ENCODE measurements at regions not wholly inside any gene's neighbourhood (a gene's known extent, or its start where the extent isn't known, plus 50 kb on each side); places are given as distances from the start of the nearest gene placed in this dataset.

DNA sequence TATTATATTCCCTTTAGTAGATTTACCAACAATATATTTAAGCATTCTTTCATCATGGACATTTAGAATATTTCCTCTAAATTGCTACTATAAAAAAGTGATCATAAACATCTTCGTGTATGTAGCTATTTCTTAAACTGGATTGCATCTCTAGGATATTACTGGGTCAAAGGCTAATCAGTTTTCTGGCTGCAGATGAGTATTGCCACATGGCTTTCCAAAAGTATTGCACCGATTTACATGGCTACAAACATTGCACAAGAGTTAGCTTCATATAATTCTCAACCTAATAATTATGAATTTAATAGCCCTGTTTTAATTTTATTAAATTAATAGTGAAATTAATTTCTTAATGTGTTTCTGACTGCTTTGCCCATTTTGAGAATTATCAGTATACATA is 183.4 kb downstream of the DMRT2 start:
- TF ChIP-seq EZH2 (IDR thresholded peaks at IDR 0.05; ENCODE audit: borderline replicate concordance, low read depth, low read length, severe bottlenecking) (no peak), CTCF (IDR thresholded peaks at IDR 0.05; ENCODE audit: borderline replicate concordance, extremely low read depth, low read length, poor library complexity, severe bottlenecking) (no peak)
- ATAC-seq (ENCODE audit: insufficient read depth, low read depth) (no peak), DNase-seq (no peak)
- Histone ChIP-seq H4K20me1 (ENCODE audit: insufficient read depth, low read length) (no peaks in the 10 kb centered on the region), H3K4me2 (ENCODE audit: insufficient read depth, low read length) (no peak overlapping the region), H3K9ac (ENCODE audit: low read depth, low read length) (no peak overlapping the region), H3K4me1 (ENCODE audit: insufficient read depth, low read length) (no peaks in the 10 kb centered on the region), H2AFZ (ENCODE audit: low read depth, low read length) (no peak overlapping the region), H3K79me2 (ENCODE audit: insufficient read depth, low read length) (no peaks in the 10 kb centered on the region), H3K9me3 (ENCODE audit: insufficient read depth, low read length, severe bottlenecking) (no peaks in the 10 kb centered on the region), H3K36me3 (ENCODE audit: insufficient read depth, low read length) (no peaks in the 10 kb centered on the region), H3K27me3 (ENCODE audit: insufficient read depth, low read length, poor library complexity) (no peaks in the 10 kb centered on the region), H3K4me3 (ENCODE audit: low read depth in 1 of 2, low read length in 2 of 2) (no peak overlapping the region), H3K27ac (ENCODE audit: low read length) (no peak overlapping the region)

DNA sequence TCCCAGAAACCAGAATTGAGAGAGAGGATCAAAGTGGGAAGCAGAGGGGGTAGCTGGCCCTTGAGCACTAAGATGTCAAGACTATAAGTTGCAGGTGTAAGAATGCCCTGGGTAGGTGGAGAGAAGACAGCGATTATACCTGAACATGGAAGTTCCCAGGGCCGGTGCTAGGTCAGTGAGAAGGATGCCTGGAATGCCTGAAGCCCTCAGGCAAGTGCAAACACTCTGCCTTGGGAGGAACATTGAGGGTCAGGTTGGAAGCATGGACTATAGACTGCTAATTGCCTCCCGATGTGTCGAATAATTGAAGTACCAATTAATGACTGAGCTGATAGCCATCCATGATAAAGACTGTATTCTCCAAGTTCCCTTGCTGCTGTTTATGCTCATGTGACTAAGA is 185.5 kb downstream of the DMRT2 start:
- Histone ChIP-seq H3K79me2 (ENCODE audit: insufficient read depth, low read length) (no peaks in the 10 kb centered on the region), H3K4me1 (ENCODE audit: insufficient read depth, low read length) (no peaks in the 10 kb centered on the region), H3K9me3 (ENCODE audit: insufficient read depth, low read length, severe bottlenecking) (no peaks in the 10 kb centered on the region), H3K4me3 (ENCODE audit: low read depth in 1 of 2, low read length in 2 of 2) (no peak overlapping the region), H3K4me2 (ENCODE audit: insufficient read depth, low read length) (no peak overlapping the region), H3K36me3 (ENCODE audit: insufficient read depth, low read length) (no peaks in the 10 kb centered on the region), H3K9ac (ENCODE audit: low read depth, low read length) (no peak overlapping the region), H3K27ac (ENCODE audit: low read length) (no peak overlapping the region), H4K20me1 (ENCODE audit: insufficient read depth, low read length) (no peaks in the 10 kb centered on the region), H2AFZ (ENCODE audit: low read depth, low read length) (no peak overlapping the region), H3K27me3 (ENCODE audit: insufficient read depth, low read length, poor library complexity) (no peaks in the 10 kb centered on the region)
- DNase-seq (no peak), ATAC-seq (ENCODE audit: insufficient read depth, low read depth) (no peak)
- TF ChIP-seq CTCF (IDR thresholded peaks at IDR 0.05; ENCODE audit: borderline replicate concordance, extremely low read depth, low read length, poor library complexity, severe bottlenecking) = no peak
- no peak for TF ChIP-seq EZH2 (IDR thresholded peaks at IDR 0.05; ENCODE audit: borderline replicate concordance, low read depth, low read length, severe bottlenecking)

GRCh38 chr9:1236061-1236460 is 185.9 kb downstream of the DMRT2 start:
- H3K9me3 ChIP-seq (ENCODE audit: insufficient read depth, low read length, severe bottlenecking) = no peaks in the 10 kb centered on the region
- no peaks in the 10 kb centered on the region for H3K79me2 ChIP-seq (ENCODE audit: insufficient read depth, low read length)
- H3K4me3 ChIP-seq (ENCODE audit: low read depth in 1 of 2, low read length in 2 of 2) = no peak overlapping the region
- H3K27me3 ChIP-seq (ENCODE audit: insufficient read depth, low read length, poor library complexity) = no peaks in the 10 kb centered on the region
- H4K20me1 ChIP-seq (ENCODE audit: insufficient read depth, low read length) = no peaks in the 10 kb centered on the region
- no peak for TF ChIP-seq CTCF (IDR thresholded peaks at IDR 0.05; ENCODE audit: borderline replicate concordance, extremely low read depth, low read length, poor library complexity, severe bottlenecking)
- no peak for TF ChIP-seq EZH2 (IDR thresholded peaks at IDR 0.05; ENCODE audit: borderline replicate concordance, low read depth, low read length, severe bottlenecking)
- H3K36me3 ChIP-seq (ENCODE audit: insufficient read depth, low read length) = no peaks in the 10 kb centered on the region
- no peak overlapping the region for H3K27ac ChIP-seq (ENCODE audit: low read length)
- no peak for ATAC-seq (ENCODE audit: insufficient read depth, low read depth)
- no peak overlapping the region for H2AFZ ChIP-seq (ENCODE audit: low read depth, low read length)
- no peak overlapping the region for H3K4me2 ChIP-seq (ENCODE audit: insufficient read depth, low read length)
- H3K9ac ChIP-seq (ENCODE audit: low read depth, low read length) = no peak overlapping the region
- DNase-seq = no peak
- no peaks in the 10 kb centered on the region for H3K4me1 ChIP-seq (ENCODE audit: insufficient read depth, low read length)

DNA sequence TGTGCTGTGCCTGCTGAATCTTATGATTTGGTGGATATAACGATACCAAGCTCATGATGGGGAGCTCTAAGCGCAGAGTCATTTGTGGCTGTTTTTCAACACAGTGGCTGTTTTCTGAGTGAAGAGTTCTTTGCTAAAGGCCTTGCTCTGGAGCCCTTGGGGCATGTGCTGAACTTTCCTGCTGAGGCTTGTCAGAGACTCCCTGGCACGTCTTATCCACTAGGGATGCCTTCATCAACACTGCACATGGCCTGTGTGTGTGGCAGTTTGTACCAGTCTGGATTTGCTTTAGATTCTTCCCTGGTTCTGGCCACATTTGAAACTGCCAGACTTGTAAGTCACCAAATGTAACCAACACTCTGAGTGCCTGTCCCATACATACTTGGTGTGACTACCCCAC is 188.2 kb downstream of the DMRT2 start:
- H2AFZ ChIP-seq (ENCODE audit: low read depth, low read length) = no peak overlapping the region
- H3K9me3 ChIP-seq (ENCODE audit: insufficient read depth, low read length, severe bottlenecking) = no peaks in the 10 kb centered on the region
- no peaks in the 10 kb centered on the region for H4K20me1 ChIP-seq (ENCODE audit: insufficient read depth, low read length)
- TF ChIP-seq CTCF (IDR thresholded peaks at IDR 0.05; ENCODE audit: borderline replicate concordance, extremely low read depth, low read length, poor library complexity, severe bottlenecking) (no peak), EZH2 (IDR thresholded peaks at IDR 0.05; ENCODE audit: borderline replicate concordance, low read depth, low read length, severe bottlenecking) (no peak)
- H3K79me2 ChIP-seq (ENCODE audit: insufficient read depth, low read length) = no peaks in the 10 kb centered on the region
- no peak overlapping the region for H3K4me3 ChIP-seq (ENCODE audit: low read depth in 1 of 2, low read length in 2 of 2)
- H3K4me2 ChIP-seq (ENCODE audit: insufficient read depth, low read length) = no peak overlapping the region
- H3K9ac ChIP-seq (ENCODE audit: low read depth, low read length) = no peak overlapping the region
- H3K27me3 ChIP-seq (ENCODE audit: insufficient read depth, low read length, poor library complexity) = peaks cover 2% of the 10 kb centered on the region
- H3K27ac ChIP-seq (ENCODE audit: low read length) = no peak overlapping the region
- DNase-seq (no peak), ATAC-seq (ENCODE audit: insufficient read depth, low read depth) (no peak)
- no peaks in the 10 kb centered on the region for H3K36me3 ChIP-seq (ENCODE audit: insufficient read depth, low read length)
- no peaks in the 10 kb centered on the region for H3K4me1 ChIP-seq (ENCODE audit: insufficient read depth, low read length)

Data from DND-41 (cell line).